GM23248 (cell line): ENCODE measurements at regions not wholly inside any gene's neighbourhood (a gene's known extent, or its start where the extent isn't known, plus 50 kb on each side); places are given as distances from the start of the nearest gene placed in this dataset.

ENCODE experiments used
- EZH2 ChIP-seq: fragments of 200-600 bp; sonication (generic); IDR thresholded peaks from 2 replicates; pipeline ENCODE4 v1.6.1; 2018; ENCODE audit warnings: antibody characterized with exemption, mild to moderate bottlenecking; ENCODE audit not compliant: insufficient read depth, poor library complexity, severe bottlenecking
- EZH2phosphoT487 ChIP-seq: fragments of 200-600 bp; sonication (generic); IDR thresholded peaks from 2 replicates; pipeline ENCODE4 v1.6.1; 2018; ENCODE audit warnings: antibody characterized with exemption, moderate library complexity, mild to moderate bottlenecking, low read depth; ENCODE audit not compliant: insufficient read depth

GRCh38 chr12:67019070-67019469, 250.1 kb upstream of the CAND1 start:
- TF ChIP-seq EZH2: no peak
- TF ChIP-seq EZH2phosphoT487: no peak
